Mesenchymal stem cell (in vitro differentiated cells and primary cell): ENCODE measurements at regions not wholly inside any gene's neighbourhood (a gene's known extent, or its start where the extent isn't known, plus 50 kb on each side); places are given as distances from the start of the nearest gene placed in this dataset.

Experiments used
- DNase-seq: peaks from one replicate; pipeline ENCODE4 v3.0.0-alpha.2; 2013
- H2AFZ ChIP-seq: one replicate; pipeline ENCODE4 v1.6.1; 2013; ENCODE audit warnings: low read depth, mild to moderate bottlenecking, control low read depth, inconsistent platforms, low read length, moderate library complexity
- H2AK5ac ChIP-seq: 2 replicates; pipeline ENCODE4 v1.6.1; 2013; ENCODE audit warnings: low read length, moderate library complexity, mild to moderate bottlenecking, inconsistent platforms; ENCODE audit not compliant: severe bottlenecking
- H2BK120ac ChIP-seq: one replicate; pipeline ENCODE4 v1.6.1; 2013; ENCODE audit warnings: low read depth, mild to moderate bottlenecking, inconsistent platforms, low read length, moderate library complexity
- H2BK12ac ChIP-seq, 2 experiments: one replicate each; pipeline ENCODE4 v1.6.1; 2013; ENCODE audit warnings: inconsistent platforms in 2 of 2, low read length in 2 of 2, mild to moderate bottlenecking in 2 of 2, moderate library complexity in 2 of 2, control low read depth in 1 of 2
- H2BK15ac ChIP-seq: one replicate; pipeline ENCODE4 v1.6.1; 2013; ENCODE audit warnings: mild to moderate bottlenecking, low read depth, inconsistent platforms; ENCODE audit not compliant: poor library complexity, severe bottlenecking
- H2BK5ac ChIP-seq: 2 replicates; pipeline ENCODE4 v1.6.1; 2013; ENCODE audit warnings: low read depth, mild to moderate bottlenecking, low read length, control low read depth, inconsistent platforms; ENCODE audit not compliant: poor library complexity, severe bottlenecking
- H3K14ac ChIP-seq, 2 experiments: one replicate each; pipeline ENCODE4 v1.6.1; 2013; ENCODE audit warnings: inconsistent platforms in 2 of 2, low read length in 2 of 2, control low read depth in 1 of 2, mild to moderate bottlenecking in 1 of 2, moderate library complexity in 1 of 2
- H3K18ac ChIP-seq, 2 experiments: one replicate each; pipeline ENCODE4 v1.6.1; 2013; ENCODE audit warnings: inconsistent platforms in 2 of 2, low read length in 2 of 2, control low read depth in 1 of 2, low read depth in 1 of 2, mild to moderate bottlenecking in 1 of 2
- H3K23ac ChIP-seq, 2 experiments: one replicate each; pipeline ENCODE4 v1.6.1; 2013; ENCODE audit warnings: inconsistent platforms in 2 of 2, low read length in 2 of 2, mild to moderate bottlenecking in 2 of 2, moderate library complexity in 2 of 2, control low read depth in 1 of 2
- H3K27ac ChIP-seq: 2 replicates; pipeline ENCODE4 v1.5.1; 2013; ENCODE audit warnings: mild to moderate bottlenecking, moderate library complexity, low read length, control low read depth, inconsistent platforms; ENCODE audit not compliant: poor library complexity, severe bottlenecking
- H3K27me3 ChIP-seq, 2 experiments: 2 replicates each; pipeline versions ENCODE4 v1.6.1 to v1.7.0; 2013; ENCODE audit warnings: low read length in 2 of 2, mild to moderate bottlenecking in 2 of 2, moderate library complexity in 2 of 2, control low read depth in 1 of 2, inconsistent platforms in 1 of 2; ENCODE audit not compliant: control insufficient read depth in 1 of 2, insufficient read depth in 1 of 2
- H3K36me3 ChIP-seq, 2 experiments: 2 replicates each; pipeline versions ENCODE4 v1.6.1 to v1.7.0; 2013; ENCODE audit warnings: low read length in 2 of 2, control low read depth in 1 of 2, inconsistent platforms in 1 of 2, low read depth in 1 of 2, mild to moderate bottlenecking in 1 of 2; ENCODE audit not compliant: insufficient read depth in 2 of 2, control insufficient read depth in 1 of 2
- H3K4ac ChIP-seq, 2 experiments: one replicate each; pipeline ENCODE4 v1.6.1; 2013; ENCODE audit warnings: inconsistent platforms in 2 of 2, low read length in 2 of 2, mild to moderate bottlenecking in 2 of 2, moderate library complexity in 2 of 2, control low read depth in 1 of 2, low read depth in 1 of 2
- H3K4me1 ChIP-seq: 2 replicates; pipeline ENCODE4 v1.6.1; 2013; ENCODE audit warnings: low read depth, low read length, control low read depth; ENCODE audit not compliant: control insufficient read depth, insufficient read depth
- H3K4me2 ChIP-seq: 2 replicates; pipeline ENCODE4 v1.6.1; 2013; ENCODE audit warnings: low read length, mild to moderate bottlenecking, inconsistent platforms; ENCODE audit not compliant: poor library complexity, severe bottlenecking
- H3K4me3 ChIP-seq, 2 experiments: 2 replicates each; pipeline versions ENCODE4 v1.5.1 to v1.7.0; 2013; ENCODE audit warnings: low read length in 2 of 2, mild to moderate bottlenecking in 2 of 2, control low read depth in 1 of 2, low read depth in 1 of 2; ENCODE audit not compliant: insufficient read depth in 1 of 2
- H3K79me1 ChIP-seq: replicated peaks from 2 replicates; pipeline ENCODE4 v1.6.1; 2013; ENCODE audit warnings: mild to moderate bottlenecking, control low read depth, low read length, inconsistent platforms; ENCODE audit not compliant: poor library complexity, severe bottlenecking
- H3K9ac ChIP-seq: 2 replicates; pipeline ENCODE4 v1.7.0; 2013; ENCODE audit warnings: mild to moderate bottlenecking, low read length, moderate library complexity
- H3K9me3 ChIP-seq: 2 replicates; pipeline ENCODE4 v1.7.0; 2013; ENCODE audit warnings: mild to moderate bottlenecking, low read length; ENCODE audit not compliant: control insufficient read depth
- H4K8ac ChIP-seq: one replicate; pipeline ENCODE4 v1.6.1; 2013; ENCODE audit warnings: inconsistent platforms, mild to moderate bottlenecking, low read length, moderate library complexity
- H4K91ac ChIP-seq: one replicate; pipeline ENCODE4 v1.6.1; 2013; ENCODE audit warnings: mild to moderate bottlenecking, low read length, inconsistent platforms
- WGBS: methylation state at CpG from one replicate; pipeline ENCODE4 v1.1.7; 2013; ENCODE audit warnings: mixed read lengths; 5-methylcytosine and 5-hydroxymethylcytosine counted together

- no peak overlapping the region for H3K23ac ChIP-seq
- no peak overlapping the region for H4K91ac ChIP-seq
- no peak overlapping the region for H2BK12ac ChIP-seq
- H3K36me3 ChIP-seq, result no peaks in the 10 kb centered on the region
- no peaks in the 10 kb centered on the region for H3K9me3 ChIP-seq
- H2AK5ac ChIP-seq, result no peak overlapping the region
- no peak overlapping the region for H3K4me2 ChIP-seq
- no peak overlapping the region for H3K4ac ChIP-seq
- no peak for DNase-seq
- no peak overlapping the region for H3K18ac ChIP-seq
- H2BK120ac ChIP-seq, result no peak overlapping the region
- H3K27me3 ChIP-seq, result peaks cover 0 to 9% of the 10 kb centered on the region in 2 experiments
- H3K9ac ChIP-seq, result no peak overlapping the region
- H3K79me1 ChIP-seq, result no peaks in the 10 kb centered on the region
- no peak overlapping the region for H3K27ac ChIP-seq
- no peak overlapping the region for H3K14ac ChIP-seq
- no peak overlapping the region for H2BK5ac ChIP-seq
- H4K8ac ChIP-seq, result no peak overlapping the region
- H3K4me1 ChIP-seq, result no peaks in the 10 kb centered on the region
- no peak overlapping the region for H2BK15ac ChIP-seq
- no peak overlapping the region for H3K4me3 ChIP-seq
- no peak overlapping the region for H2AFZ ChIP-seq
- WGBS, result 71% methylated on average over 2 of the region's 2 CpGs
Measured at GRCh38 chr5:62030326-62030725, 275.7 kb upstream of the KIF2A start.

GRCh38 chr5:62038024-62038423 lies 268.0 kb upstream of the KIF2A start:
- Histone ChIP-seq H3K27ac (no peak overlapping the region), H3K9ac (no peak overlapping the region), H3K79me1 (no peaks in the 10 kb centered on the region), H3K4me3 (no peak overlapping the region), H3K4me1 (no peaks in the 10 kb centered on the region), H3K36me3 (no peaks in the 10 kb centered on the region), H2BK12ac (no peak overlapping the region), H3K14ac (no peak overlapping the region), H4K8ac (no peak overlapping the region), H2BK15ac (no peak overlapping the region), H3K4me2 (no peak overlapping the region), H3K18ac (no peak overlapping the region), H3K27me3 (peaks cover 0 to 47% of the 10 kb centered on the region in 2 experiments), H3K4ac (no peak overlapping the region), H2AFZ (no peak overlapping the region), H2AK5ac (no peak overlapping the region), H2BK120ac (no peak overlapping the region), H4K91ac (no peak overlapping the region), H2BK5ac (no peak overlapping the region), H3K23ac (peak overlapping the region in 1 of 2 experiments; percentile 1), H3K9me3 (no peaks in the 10 kb centered on the region)
- DNase-seq, result no peak
- WGBS, result 100% methylated on average over 1 of the region's 1 CpG

- Histone ChIP-seq H3K27me3 (peaks cover 0 to 60% of the 10 kb centered on the region in 2 experiments), H3K79me1 (no peaks in the 10 kb centered on the region), H3K14ac (no peak overlapping the region), H2BK120ac (no peak overlapping the region), H3K4me2 (no peak overlapping the region), H3K27ac (no peak overlapping the region), H2BK5ac (no peak overlapping the region), H4K91ac (no peak overlapping the region), H3K23ac (no peak overlapping the region), H3K36me3 (no peaks in the 10 kb centered on the region), H3K4me1 (no peaks in the 10 kb centered on the region), H2AFZ (no peak overlapping the region), H4K8ac (no peak overlapping the region), H3K18ac (no peak overlapping the region), H3K9ac (no peak overlapping the region), H3K4ac (no peak overlapping the region), H2BK12ac (no peak overlapping the region), H2AK5ac (no peak overlapping the region), H3K9me3 (peaks cover 2% of the 10 kb centered on the region), H3K4me3 (no peak overlapping the region), H2BK15ac (no peak overlapping the region)
- 86% methylated on average over 4 of the region's 5 CpGs for WGBS
- no peak for DNase-seq
Measured at GRCh38 chr5:62041156-62041756, 264.8 kb upstream of the KIF2A start.

GRCh38 chr5:62042007-62042406 lies 264.0 kb upstream of the KIF2A start:
- Histone ChIP-seq H3K27me3 (peaks cover 0 to 60% of the 10 kb centered on the region in 2 experiments), H3K4me3 (no peak overlapping the region), H3K18ac (no peak overlapping the region), H3K27ac (no peak overlapping the region), H3K9ac (no peak overlapping the region), H2BK12ac (no peak overlapping the region), H2BK15ac (no peak overlapping the region), H3K4ac (no peak overlapping the region), H4K91ac (no peak overlapping the region), H3K23ac (no peak overlapping the region), H3K14ac (no peak overlapping the region), H2AK5ac (no peak overlapping the region), H4K8ac (no peak overlapping the region), H2AFZ (no peak overlapping the region), H2BK120ac (no peak overlapping the region), H3K36me3 (no peaks in the 10 kb centered on the region), H3K4me1 (no peaks in the 10 kb centered on the region), H3K4me2 (no peak overlapping the region), H3K79me1 (no peaks in the 10 kb centered on the region), H3K9me3 (peaks cover 4% of the 10 kb centered on the region), H2BK5ac (no peak overlapping the region)
- DNase-seq, result no peak
- 70% methylated on average over 2 of the region's 3 CpGs for WGBS
